Gastrocnemius medialis (tissue), 4 donors: ENCODE measurements at regions not wholly inside any gene's neighbourhood (a gene's known extent, or its start where the extent isn't known, plus 50 kb on each side); places are given as distances from the start of the nearest gene placed in this dataset.
"Not testable (repeated sequence)": the region's sequence is repeated elsewhere in the genome, so short reads cannot be mapped to it uniquely, and the experiment has no call there.

Source experiments
- CTCF ChIP-seq, 5 experiments: fragments of 450-650 bp in 3 of 5; fragments of 200-600 bp in 2 of 5; sonication (generic) in 2 of 5; IDR thresholded peaks in 4 of 5; conservative IDR thresholded peaks in 1 of 5; 1 replicate in 4 of 5; 2 replicates in 1 of 5; pipeline ENCODE4 v1.5.1; 2016 to 2019; ENCODE audit warnings: antibody characterized with exemption in 5 of 5, mild to moderate bottlenecking in 3 of 5, moderate library complexity in 3 of 5
- POLR2A ChIP-seq, 2 donors: fragments of 450-650 bp; IDR thresholded peaks; one replicate each; pipeline ENCODE4 v1.6.1; 2017; ENCODE audit warnings: antibody characterized with exemption in 2 of 2, mild to moderate bottlenecking in 2 of 2, moderate library complexity in 2 of 2

- TF ChIP-seq CTCF (IDR thresholded peaks at IDR 0.05 in 4 of 5, conservative IDR thresholded peaks at IDR 0.05 in 1 of 5); POLR2A (IDR thresholded peaks at IDR 0.05): not testable (repeated sequence)
Measured at GRCh38 chr21:8411139-8411671, 2110.2 kb upstream of the TPTE start.
